Midbrain (tissue), 1 donor: ENCODE measurements at regions not wholly inside any gene's neighbourhood (a gene's known extent, or its start where the extent isn't known, plus 50 kb on each side); places are given as distances from the start of the nearest gene placed in this dataset.

Experiments
- DNase-seq: peaks from one replicate; lab custom pipeline; 2025; lab: John Stamatoyannopoulos, UW

DNA sequence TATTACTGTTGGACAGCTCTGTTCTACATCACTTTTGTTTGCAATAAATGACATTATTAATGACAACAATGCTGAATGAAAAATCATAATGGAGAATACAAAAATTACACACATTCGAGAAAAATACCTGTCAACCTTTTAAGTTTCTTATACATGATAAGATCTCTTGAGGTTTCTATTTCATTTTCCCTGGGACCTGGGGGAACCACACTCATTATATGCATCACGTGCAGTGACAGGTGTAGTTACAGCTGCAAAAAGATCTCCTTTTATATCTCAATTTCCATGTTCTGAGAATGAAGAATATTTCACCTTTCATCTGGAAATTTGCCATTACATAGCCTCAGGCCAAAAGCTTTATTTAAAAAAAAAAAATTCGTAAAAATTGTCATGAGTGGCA, 1347.0 kb upstream of the AGA start:
- DNase-seq = no peak

DNA sequence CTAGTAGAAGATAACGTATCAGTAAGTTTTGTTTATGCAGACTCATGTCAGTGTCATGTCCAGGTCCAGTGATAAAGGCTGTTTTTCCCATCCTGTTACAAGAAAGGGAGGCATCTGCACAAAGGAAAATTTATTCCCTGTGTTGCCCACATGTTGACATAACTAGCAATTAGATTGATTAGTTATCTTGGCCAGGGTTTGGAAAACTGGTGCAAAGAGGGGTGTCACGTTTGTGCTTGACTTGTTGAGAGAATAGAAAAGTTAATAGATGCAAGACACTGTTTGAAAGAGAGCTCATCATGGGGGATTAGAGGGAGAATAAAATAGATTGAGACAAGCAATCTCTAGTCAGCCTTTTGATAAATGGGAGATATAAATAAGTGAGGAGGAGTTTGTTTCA, 1357.0 kb upstream of the AGA start:
- DNase-seq = no peak

- no peak for DNase-seq
Observed at GRCh38 chr4:178808106-178808505, 1365.9 kb upstream of the AGA start.

DNA sequence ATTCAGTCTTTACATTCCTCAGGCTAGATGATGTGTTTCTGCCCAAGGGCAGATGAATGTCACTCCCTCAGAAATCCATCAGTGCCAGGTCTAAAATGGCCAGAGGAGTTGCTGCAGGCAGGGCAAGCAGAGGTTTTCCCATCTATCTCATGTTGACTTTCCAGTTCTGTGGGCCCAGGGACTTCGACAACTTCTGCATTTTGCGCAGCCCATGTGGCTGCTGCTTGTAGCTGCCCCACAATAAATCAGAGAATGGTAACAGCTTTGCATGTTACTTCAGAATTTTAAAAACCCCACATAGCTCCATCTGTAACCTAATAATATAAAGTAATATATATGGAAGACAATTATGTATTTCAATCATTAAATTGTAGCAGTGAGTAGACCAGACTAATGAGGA, 1367.7 kb upstream of the AGA start:
- DNase-seq = no peak

GRCh38 chr4:178811356-178811755, 1369.1 kb upstream of the AGA start:
- DNase-seq = no peak

DNA sequence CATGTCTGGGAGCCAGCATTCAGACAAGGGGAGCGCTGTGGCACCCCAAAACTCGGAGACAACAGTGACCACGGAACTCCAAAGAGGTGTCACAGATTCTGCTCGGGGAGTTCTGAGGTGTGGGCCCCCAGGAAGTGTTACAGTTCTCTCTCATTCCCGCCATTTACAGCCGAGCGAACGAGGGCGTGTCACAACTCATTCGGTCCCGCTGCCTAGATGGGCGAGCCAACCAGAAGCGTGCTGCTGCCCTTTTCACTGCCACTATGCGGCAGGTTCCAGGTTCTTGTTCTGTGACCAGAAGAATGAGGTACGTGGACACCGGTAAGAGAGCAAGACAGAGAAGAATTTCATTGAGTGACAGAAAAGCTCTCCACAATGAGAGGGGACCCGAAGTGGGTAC, 1370.6 kb upstream of the AGA start:
- DNase-seq = no peak

- no peak for DNase-seq
Observed at GRCh38 chr4:178814908-178815307, 1372.7 kb upstream of the AGA start.

DNA sequence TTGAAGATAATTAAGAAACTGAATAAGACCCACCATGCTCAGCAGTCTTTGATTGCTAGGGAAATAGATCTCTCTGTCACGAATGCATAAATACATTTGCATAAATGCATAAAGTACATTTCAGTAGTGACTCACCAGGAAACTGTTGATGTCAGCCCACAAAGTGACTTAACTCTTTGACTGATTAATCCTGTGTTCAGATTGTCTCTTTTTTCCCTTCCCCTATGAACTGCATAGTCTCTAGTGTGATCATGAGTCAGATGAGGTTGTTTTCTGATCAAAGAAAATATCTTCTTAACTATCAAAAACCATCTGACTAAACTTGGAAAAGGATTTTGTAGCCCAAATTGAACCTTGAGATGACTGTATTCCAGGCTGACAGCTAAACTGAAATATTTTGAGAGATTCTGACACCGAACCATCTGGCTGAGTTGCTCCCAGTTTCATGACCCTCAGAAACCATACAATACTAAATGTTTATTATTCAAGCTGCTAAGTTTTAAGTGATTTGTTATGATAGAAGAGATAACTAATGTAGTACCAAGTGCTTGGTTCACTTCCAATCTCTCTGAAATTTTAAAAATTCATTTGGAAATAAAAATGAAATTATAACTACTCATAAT, 1381.5 kb upstream of the AGA start:
- no peak for DNase-seq

- no peak for DNase-seq
Observed at GRCh38 chr4:178836865-178837264, 1394.6 kb upstream of the AGA start.

DNA sequence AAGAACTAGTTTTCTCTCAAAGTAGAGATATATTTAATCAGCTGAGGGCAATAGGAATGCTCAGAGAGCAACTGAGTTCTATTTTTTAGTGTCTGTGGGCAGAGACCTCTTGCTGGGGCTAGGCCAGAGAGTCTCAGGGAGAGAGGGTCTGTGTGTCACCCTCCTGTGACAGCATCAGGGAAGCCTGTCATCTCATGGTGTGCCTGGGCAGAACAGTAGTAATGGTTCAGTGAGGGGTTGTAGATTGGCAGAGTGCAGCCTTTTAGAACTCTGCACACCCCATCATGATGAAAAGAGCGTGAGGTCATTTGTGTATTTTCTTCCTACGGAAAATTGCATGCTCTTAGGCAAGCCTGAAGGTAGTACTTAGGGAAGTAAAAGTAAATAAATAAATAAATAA, 1396.5 kb upstream of the AGA start:
- DNase-seq = no peak

DNA sequence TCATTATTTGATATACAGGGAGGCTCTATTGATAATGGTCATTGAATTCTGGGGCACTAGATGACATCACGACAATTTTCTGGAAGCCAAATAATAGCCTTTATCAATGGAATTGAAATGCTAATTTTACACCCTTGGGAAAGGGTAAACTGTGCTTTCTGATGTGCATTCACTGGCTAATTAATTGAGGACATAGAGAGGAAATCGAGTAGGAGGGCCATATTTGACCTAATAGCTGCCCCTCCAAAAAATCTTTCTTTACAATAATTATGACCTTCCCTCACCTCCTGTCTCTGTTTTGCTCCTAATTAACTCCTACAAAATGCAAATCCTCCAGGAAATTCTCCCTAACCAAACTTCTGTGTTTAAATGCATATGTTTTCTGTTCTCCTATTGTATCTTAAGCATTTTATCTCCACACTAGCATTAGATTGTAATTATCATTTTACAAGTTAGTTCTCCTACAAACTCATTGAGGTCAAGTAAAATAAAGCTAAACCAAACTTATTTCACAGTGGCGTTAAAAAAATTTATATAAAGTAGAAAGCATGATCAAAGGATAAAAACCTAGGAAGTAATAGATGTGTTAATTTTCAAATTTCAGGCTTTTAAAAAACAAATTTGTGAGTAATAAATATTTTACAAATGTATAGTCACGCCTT, 1414.0 kb upstream of the AGA start:
- DNase-seq = no peak

DNA sequence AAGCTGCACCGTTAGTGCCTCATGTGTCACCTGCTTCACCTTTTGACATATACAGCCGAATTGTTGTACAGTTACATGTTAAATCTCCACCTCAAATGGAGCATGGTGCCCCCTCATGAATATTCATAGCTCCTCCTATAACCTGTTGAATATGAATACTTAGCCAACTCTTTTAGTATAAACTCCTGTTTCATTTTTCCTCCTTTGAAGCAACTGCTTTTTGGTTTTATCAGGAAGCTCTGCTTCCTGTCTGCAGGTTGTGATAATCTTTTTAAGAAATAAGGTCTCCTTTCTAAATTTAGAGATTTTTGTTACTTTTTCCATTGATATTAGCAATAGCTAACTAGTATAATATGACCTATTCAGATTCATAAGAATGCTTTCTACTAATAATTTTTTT, 1429.2 kb upstream of the AGA start:
- DNase-seq = no peak

DNA sequence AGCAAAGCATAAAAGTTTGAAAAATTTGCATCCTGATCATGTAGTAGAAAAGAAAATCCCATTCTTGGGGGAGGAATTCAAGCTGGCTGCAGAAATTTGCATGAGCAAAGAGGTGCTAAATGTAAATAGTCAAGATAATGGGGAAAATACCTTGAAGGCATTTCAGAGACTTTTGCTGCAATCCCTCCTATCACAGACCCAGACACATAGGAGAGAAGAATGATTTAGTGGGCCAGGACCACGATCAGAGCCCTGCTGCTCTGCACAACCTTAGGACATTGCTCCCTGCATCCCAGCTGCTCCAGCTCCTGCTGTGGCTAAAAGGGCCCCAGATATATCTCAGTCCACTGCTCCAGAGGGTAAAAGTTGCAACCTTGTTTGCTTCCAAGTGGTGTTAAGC, 1439.7 kb upstream of the AGA start:
- DNase-seq = no peak

DNA sequence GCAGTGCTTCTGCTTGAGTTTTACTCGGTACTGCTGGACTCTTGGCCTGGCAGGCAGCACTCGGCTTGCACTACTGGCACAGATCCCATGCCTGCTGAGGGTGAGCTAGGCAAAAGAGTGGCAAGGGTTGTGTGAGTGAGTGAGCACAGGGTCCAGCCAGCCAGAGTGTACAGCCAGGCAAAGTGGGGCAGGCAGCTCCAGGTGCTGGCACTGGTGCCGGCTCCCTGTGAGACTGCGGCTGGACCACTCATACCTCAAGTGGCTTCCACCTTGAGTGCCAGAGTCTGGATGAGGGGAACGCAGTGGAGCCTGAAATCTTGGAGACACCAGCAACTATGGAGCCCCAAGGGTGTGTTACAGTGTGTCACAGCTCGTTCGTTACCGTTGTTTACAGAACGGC, 1451.9 kb upstream of the AGA start:
- DNase-seq = no peak

- DNase-seq = no peak
Observed at GRCh38 chr4:178899084-178899483, 1456.8 kb upstream of the AGA start.

DNA sequence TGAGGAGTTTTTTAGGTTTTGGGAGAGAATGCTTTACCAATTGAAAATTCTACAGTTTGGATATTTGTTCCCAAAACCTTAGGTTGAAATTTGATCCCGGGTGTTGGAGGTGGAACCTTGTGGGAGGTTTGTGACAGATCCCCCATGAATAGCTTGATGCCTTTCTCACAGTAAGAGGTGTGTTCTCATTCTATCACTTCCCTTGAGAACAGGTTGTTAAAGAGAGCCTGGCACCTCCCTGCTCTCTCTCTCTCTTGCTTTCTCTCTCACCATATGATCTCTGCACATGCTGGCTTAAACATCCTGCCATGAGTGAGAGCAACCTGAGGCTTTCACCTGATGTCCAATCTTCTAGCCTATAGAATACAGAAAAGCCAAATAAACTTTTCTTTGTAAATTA, 1475.5 kb upstream of the AGA start:
- no peak for DNase-seq

- no peak for DNase-seq
Observed at GRCh38 chr4:178937130-178937529, 1494.9 kb upstream of the AGA start.

DNA sequence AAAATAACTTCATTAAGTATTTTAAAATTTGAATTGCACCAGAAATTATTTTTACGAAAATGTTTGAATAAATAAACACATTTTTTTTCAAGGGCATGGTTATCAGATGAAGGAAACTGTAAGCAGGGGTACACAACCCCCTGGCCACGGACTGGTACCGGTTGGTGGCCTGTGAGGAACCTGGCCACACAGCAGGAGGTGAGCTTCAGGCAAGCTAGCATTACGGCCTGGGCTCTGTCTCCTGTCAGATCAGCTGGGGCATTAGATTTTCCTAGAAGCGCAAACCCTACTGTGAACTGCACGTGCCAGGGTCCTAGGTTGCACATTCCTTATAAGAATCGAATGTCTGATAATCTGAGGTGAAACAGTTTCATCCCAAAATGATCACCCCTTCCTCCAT, 1499.7 kb upstream of the AGA start:
- no peak for DNase-seq

GRCh38 chr4:178953447-178954120, 1511.3 kb upstream of the AGA start:
- no peak for DNase-seq

DNA sequence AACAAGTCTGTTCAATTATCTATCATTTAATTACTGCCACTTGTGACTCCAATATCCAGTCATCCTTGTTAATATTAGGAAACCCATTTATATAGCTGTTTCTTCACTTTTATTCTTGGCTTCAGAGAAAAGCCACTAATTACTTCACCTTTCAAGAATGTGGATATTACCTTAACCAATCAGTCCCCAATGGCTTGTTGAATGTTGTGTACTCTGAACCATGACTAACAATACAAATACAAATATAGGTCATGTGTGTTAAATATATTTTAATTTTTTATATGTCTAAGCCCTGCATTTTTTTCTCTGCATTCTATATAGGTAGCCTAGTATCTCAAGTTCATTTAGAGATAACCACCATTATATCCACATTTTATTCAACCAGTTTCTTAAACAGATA, 1513.4 kb upstream of the AGA start:
- no peak for DNase-seq

- no peak for DNase-seq
Observed at GRCh38 chr4:178958725-178959440, 1516.6 kb upstream of the AGA start.

GRCh38 chr4:178963446-178964045, 1521.3 kb upstream of the AGA start:
- DNase-seq = no peak

DNA sequence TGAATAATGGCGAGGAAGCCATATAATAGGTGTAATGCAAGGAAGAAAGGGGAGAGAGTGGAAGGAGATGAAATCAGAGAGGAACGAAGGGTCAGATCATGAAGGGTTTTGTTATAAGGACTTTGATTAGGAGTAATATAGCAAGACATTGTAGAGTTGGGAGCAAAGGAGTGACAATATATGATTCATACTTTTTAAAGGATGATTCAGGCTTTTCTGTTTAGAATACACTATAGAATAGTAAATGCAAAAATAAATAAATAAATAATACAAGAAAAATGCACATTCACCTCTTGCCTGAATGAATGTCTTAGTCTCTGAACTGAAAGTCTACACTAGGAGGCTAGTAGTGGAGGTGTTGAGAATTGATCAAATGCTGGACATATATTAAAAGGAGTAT, 1524.4 kb upstream of the AGA start:
- no peak for DNase-seq
